Sigmoid colon (tissue), 6 donors: ENCODE measurements at regions not wholly inside any gene's neighbourhood (a gene's known extent, or its start where the extent isn't known, plus 50 kb on each side); places are given as distances from the start of the nearest gene placed in this dataset.

Source experiments
- DNase-seq: peaks from one replicate; pipeline ENCODE4 v3.0.0-alpha.2; 2019
- H3K27ac ChIP-seq, 4 donors: fragments of 200-600 bp; sonication (generic); one replicate each; pipeline ENCODE4 v1.5.1; 2016 to 2019; ENCODE audit warnings: mild to moderate bottlenecking in 1 of 4
- H3K27me3 ChIP-seq, 3 donors: fragments of 200-600 bp; sonication (generic); one replicate each; pipeline ENCODE4 v1.5.1; 2019; ENCODE audit warnings: mild to moderate bottlenecking in 1 of 3
- H3K36me3 ChIP-seq, 4 donors: fragments of 200-600 bp; sonication (generic); one replicate each; pipeline ENCODE4 v1.5.1; 2016 to 2019
- H3K4me1 ChIP-seq, 4 donors: fragments of 200-600 bp; sonication (generic); one replicate each; pipeline ENCODE4 v1.5.1; 2017 to 2019
- H3K4me3 ChIP-seq, 4 donors: fragments of 200-600 bp; sonication (generic); one replicate each; pipeline ENCODE4 v1.5.1; 2017 to 2019; ENCODE audit warnings: mild to moderate bottlenecking in 2 of 4, moderate library complexity in 1 of 4
- H3K9me3 ChIP-seq, 4 donors: fragments of 200-600 bp in 3 of 4; sonication (generic) in 3 of 4; one replicate each; pipeline versions ENCODE4 v1.5.1 to v1.6.1; 2013 to 2019
- EP300 ChIP-seq, 4 donors: sonication (generic); formaldehyde crosslinking; IDR thresholded peaks; one replicate each; pipeline ENCODE4 v1.6.1; 2017; ENCODE audit warnings: antibody characterized with exemption in 4 of 4
- POLR2A ChIP-seq, 2 donors: fragments of 450-650 bp; IDR thresholded peaks; one replicate each; pipeline ENCODE4 v1.6.1; 2016; ENCODE audit warnings: antibody characterized with exemption in 2 of 2, mild to moderate bottlenecking in 2 of 2, moderate library complexity in 2 of 2
- POLR2AphosphoS5 ChIP-seq, 4 donors: sonication (generic); formaldehyde crosslinking; IDR thresholded peaks; one replicate each; pipeline ENCODE4 v1.6.1; 2017; ENCODE audit warnings: antibody characterized with exemption in 4 of 4
- WGBS, 2 donors: extraction: QIAGEN DNeasy Blood & Tissue Kit; methylation state at CpG; one replicate each; pipeline ENCODE4 v1.1.7; 2013; 5-methylcytosine and 5-hydroxymethylcytosine counted together
- intact Hi-C: fragments of 100-400 bp; cut with DNase I; formaldehyde crosslinking; loops from one replicate; pipeline ENCODE4 v1.15.1; 2023
- TF ChIP-seq, protein P1 (sequence below), 4 experiments: fragments of 450-650 bp in 3 of 4; fragments of 200-600 bp in 1 of 4; IDR thresholded peaks; one replicate each; pipeline ENCODE4 v1.5.1; 2016 to 2019; ENCODE audit warnings: antibody characterized with exemption in 4 of 4, mild to moderate bottlenecking in 3 of 4, moderate library complexity in 2 of 4
- donor health status: healthy with polysubstance abuse.
- donor health status: healthy.

DNA sequence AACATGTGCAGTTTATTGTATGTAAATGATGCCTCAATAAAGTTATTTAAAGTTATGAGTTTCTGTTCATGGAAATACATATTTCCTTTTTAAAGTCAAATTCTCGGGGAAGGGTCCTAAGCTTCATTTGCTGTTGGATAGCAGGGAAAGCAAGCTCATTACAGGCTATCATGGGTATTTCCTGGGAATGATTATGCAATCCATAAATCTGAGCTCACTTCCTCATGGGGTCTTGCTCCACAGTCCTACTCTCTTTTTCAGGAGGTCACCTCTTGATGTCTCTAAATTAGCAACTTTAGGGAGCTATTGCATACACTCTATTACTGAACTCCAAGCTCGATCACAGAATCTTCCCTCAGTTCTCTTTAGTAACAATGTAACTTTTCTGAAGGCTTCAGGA, 69.9 kb upstream of the TP63 start:
- TF ChIP-seq, protein P1, sequence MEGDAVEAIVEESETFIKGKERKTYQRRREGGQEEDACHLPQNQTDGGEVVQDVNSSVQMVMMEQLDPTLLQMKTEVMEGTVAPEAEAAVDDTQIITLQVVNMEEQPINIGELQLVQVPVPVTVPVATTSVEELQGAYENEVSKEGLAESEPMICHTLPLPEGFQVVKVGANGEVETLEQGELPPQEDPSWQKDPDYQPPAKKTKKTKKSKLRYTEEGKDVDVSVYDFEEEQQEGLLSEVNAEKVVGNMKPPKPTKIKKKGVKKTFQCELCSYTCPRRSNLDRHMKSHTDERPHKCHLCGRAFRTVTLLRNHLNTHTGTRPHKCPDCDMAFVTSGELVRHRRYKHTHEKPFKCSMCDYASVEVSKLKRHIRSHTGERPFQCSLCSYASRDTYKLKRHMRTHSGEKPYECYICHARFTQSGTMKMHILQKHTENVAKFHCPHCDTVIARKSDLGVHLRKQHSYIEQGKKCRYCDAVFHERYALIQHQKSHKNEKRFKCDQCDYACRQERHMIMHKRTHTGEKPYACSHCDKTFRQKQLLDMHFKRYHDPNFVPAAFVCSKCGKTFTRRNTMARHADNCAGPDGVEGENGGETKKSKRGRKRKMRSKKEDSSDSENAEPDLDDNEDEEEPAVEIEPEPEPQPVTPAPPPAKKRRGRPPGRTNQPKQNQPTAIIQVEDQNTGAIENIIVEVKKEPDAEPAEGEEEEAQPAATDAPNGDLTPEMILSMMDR (IDR thresholded peaks at IDR 0.05): no peak
- TF ChIP-seq EP300 (IDR thresholded peaks at IDR 0.05): no peak
- H3K27ac ChIP-seq: no peak overlapping the region
- no peaks in the 10 kb centered on the region for H3K9me3 ChIP-seq
- no peaks in the 10 kb centered on the region for H3K36me3 ChIP-seq
- intact Hi-C loops: no loop called here
- DNase-seq: no peak
- no peaks in the 10 kb centered on the region for H3K27me3 ChIP-seq
- WGBS, 2 donors: 96 to 97% methylated on average over 2 of the region's 2 CpGs
- no peaks in the 10 kb centered on the region for H3K4me1 ChIP-seq
- H3K4me3 ChIP-seq: no peak overlapping the region

DNA sequence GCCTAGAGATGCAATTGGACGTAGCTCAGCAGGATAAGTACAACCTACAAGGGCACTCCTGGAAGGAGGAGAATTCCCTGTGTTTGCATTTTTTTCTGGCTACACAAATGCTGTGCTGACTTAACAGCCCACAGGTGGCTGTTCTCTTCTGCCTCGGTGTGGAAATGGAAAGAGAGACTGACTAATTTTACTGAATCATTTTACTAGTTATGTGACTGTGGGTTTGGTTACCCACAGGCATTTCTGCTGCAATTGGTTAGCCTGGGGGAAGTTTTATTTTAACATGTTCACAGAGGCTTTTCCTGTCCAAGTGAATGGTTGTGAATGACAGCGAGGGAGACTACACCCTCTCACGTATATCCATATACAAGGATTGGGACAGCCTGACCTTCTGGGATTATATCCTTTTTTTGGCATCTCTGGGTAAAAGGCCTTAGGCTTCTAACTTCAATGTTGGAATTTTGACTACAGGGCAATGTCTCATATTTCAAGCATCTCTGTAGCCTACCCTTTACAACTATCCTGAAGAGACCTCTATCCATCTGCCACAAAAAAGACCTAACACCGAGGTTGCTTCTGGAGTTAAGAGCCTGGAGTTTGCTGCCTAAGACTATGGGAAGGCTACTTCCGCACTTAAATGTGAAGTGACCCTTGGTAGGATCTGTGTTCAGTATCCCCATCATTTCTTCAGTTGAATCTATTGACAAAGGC, 67.2 kb upstream of the TP63 start:
- TF ChIP-seq EP300 (IDR thresholded peaks at IDR 0.05) (no peak), POLR2A (IDR thresholded peaks at IDR 0.05) (no peak), POLR2AphosphoS5 (IDR thresholded peaks at IDR 0.05) (no peak)
- TF ChIP-seq, protein P1 (IDR thresholded peaks at IDR 0.05): no peak
- H3K4me3 ChIP-seq: no peak overlapping the region
- H3K36me3 ChIP-seq: no peaks in the 10 kb centered on the region
- no peaks in the 10 kb centered on the region for H3K4me1 ChIP-seq
- H3K27me3 ChIP-seq: no peaks in the 10 kb centered on the region
- no peaks in the 10 kb centered on the region for H3K9me3 ChIP-seq
- DNase-seq: no peak
- WGBS, 2 donors: 72 to 75% methylated on average over 6 of the region's 6 CpGs
- no peak overlapping the region for H3K27ac ChIP-seq
- intact Hi-C loops: no loop called here

DNA sequence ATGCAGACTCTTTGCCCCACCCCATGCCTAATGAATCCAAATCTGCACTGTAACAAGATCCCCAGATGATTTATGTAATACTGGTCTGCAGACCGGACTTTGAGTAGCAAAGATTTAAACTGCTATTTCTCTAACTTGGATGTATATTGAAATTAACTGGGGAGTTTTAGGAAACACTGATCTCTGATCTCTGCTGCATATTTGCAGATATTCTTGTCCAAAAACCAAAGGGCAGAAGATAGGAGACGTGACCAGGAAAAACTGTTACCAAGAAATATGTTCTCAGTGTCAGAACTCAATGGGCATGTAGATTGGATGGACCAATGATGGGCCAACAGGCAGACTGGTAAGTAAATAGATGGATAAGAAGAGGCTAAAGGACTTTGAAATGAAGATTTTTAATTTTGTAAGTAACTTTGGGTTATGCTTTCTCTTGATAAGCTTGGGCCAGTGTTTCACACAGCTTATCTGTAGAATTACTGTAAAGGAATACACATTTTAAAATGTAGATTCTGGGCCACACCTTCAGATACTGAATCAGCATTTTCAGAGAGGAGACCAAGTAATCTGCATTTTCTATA, 64.5 kb upstream of the TP63 start:
- Histone ChIP-seq H3K27me3 (no peaks in the 10 kb centered on the region), H3K27ac (no peak overlapping the region), H3K4me3 (no peak overlapping the region), H3K36me3 (no peaks in the 10 kb centered on the region), H3K9me3 (no peaks in the 10 kb centered on the region), H3K4me1 (no peaks in the 10 kb centered on the region)
- intact Hi-C loops: no loop called here
- DNase-seq: no peak
- WGBS, 2 donors: 87 to 92% methylated on average over 2 of the region's 2 CpGs
- TF ChIP-seq POLR2A (IDR thresholded peaks at IDR 0.05) (no peak), EP300 (IDR thresholded peaks at IDR 0.05) (no peak), POLR2AphosphoS5 (IDR thresholded peaks at IDR 0.05) (no peak)
- TF ChIP-seq, protein P1 (IDR thresholded peaks at IDR 0.05): no peak

DNA sequence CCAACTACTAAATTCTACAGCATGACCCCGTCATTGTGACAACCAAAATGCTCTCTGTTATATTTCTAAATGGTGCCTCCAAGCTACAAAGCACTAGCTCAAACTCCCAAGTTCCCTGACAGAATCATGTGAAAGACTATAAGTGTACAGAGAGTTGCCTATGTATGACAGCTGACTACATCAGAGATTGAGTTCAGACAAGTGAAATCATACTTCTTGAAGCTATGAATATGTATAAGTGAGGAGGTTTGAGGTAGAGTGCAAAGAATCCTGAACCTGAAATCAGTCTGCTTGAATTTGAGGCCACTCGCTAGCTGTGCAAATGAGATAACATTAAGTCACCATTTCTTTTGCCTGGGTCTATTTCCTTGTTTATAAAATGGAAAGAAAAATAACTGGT, 63.9 kb upstream of the TP63 start:
- TF ChIP-seq POLR2A (IDR thresholded peaks at IDR 0.05) (no peak), EP300 (IDR thresholded peaks at IDR 0.05) (no peak), POLR2AphosphoS5 (IDR thresholded peaks at IDR 0.05) (no peak)
- TF ChIP-seq, protein P1 (IDR thresholded peaks at IDR 0.05): no peak
- WGBS, 2 donors: 86 to 92% methylated on average over 2 of the region's 2 CpGs

More for the DNA sequence above, 63.9 kb upstream of the TP63 start:
- Histone ChIP-seq H3K4me1 (no peaks in the 10 kb centered on the region), H3K4me3 (no peak overlapping the region), H3K9me3 (no peaks in the 10 kb centered on the region), H3K27me3 (no peaks in the 10 kb centered on the region), H3K27ac (no peak overlapping the region), H3K36me3 (no peaks in the 10 kb centered on the region)
- intact Hi-C loops: no loop called here
- no peak for DNase-seq
